SK-N-SH (cell line): ENCODE measurements at regions not wholly inside any gene's neighbourhood (a gene's known extent, or its start where the extent isn't known, plus 50 kb on each side); places are given as distances from the start of the nearest gene placed in this dataset.

Source experiments
- CTCF ChIA-PET: fragments of 300-600, 350-600 bp; formaldehyde crosslinking; extraction: SDS; loops from one replicate; lab custom pipeline; 2021; lab: Yijun Ruan, JAX
- POLR2A ChIA-PET: fragments of 350-600 bp; sonication (Branson Sonifier 250); formaldehyde crosslinking; extraction: SDS; loops from one replicate; lab custom pipeline; 2020; ENCODE audit warnings: antibody characterized with exemption, inconsistent platforms; lab: Yijun Ruan, JAX
- DNase-seq: peaks from one replicate; pipeline ENCODE4 v3.0.0; 2012
- H2AFZ ChIP-seq: fragments of 200-600 bp; sonication (generic); 2 replicates; pipeline ENCODE4 v1.8.1; 2016; ENCODE audit warnings: antibody characterized with exemption, mild to moderate bottlenecking, low read depth
- H3F3A ChIP-seq: fragments of 200-600 bp; sonication (generic); replicated peaks from 2 replicates; pipeline ENCODE3; 2016; ENCODE audit warnings: antibody characterized with exemption, mild to moderate bottlenecking; ENCODE audit not compliant: insufficient read depth
- H3K27ac ChIP-seq, 2 experiments: fragments of 200-500 bp in 1 of 2; fragments of 200-600 bp in 1 of 2; sonication (Bioruptor generic) in 1 of 2; sonication (generic), shearing (Covaris generic) in 1 of 2; 2 replicates each; pipeline versions ENCODE4 v1.5.1 to v1.6.1; 2014 to 2016; ENCODE audit warnings: low read depth in 2 of 2, inconsistent platforms in 1 of 2, low read length in 1 of 2, mild to moderate bottlenecking in 1 of 2, mixed read lengths in 1 of 2
- H3K27me3 ChIP-seq: fragments of 200-600 bp; sonication (generic), shearing (Covaris generic); 2 replicates; pipeline ENCODE4 v1.6.1; 2016; ENCODE audit warnings: mixed run types; ENCODE audit not compliant: insufficient read depth
- H3K36me3 ChIP-seq, 2 experiments: fragments of 200-500 bp in 1 of 2; fragments of 200-600 bp in 1 of 2; sonication (Bioruptor generic) in 1 of 2; sonication (generic) in 1 of 2; replicated peaks in 1 of 2; 2 replicates each; pipeline versions ENCODE3 to v1.5.1; 2014 to 2016; ENCODE audit warnings: low read length in 1 of 2, mild to moderate bottlenecking in 1 of 2; ENCODE audit not compliant: insufficient read depth in 2 of 2, control insufficient read depth in 1 of 2
- H3K4me1 ChIP-seq, 2 experiments: fragments of 200-500 bp in 1 of 2; fragments of 200-600 bp in 1 of 2; sonication (Bioruptor generic) in 1 of 2; sonication (generic), shearing (Covaris generic) in 1 of 2; 2 replicates each; pipeline versions ENCODE4 v1.5.1 to v1.6.1; 2014 to 2016; ENCODE audit warnings: low read depth in 1 of 2, low read length in 1 of 2, mixed run types in 1 of 2; ENCODE audit not compliant: insufficient read depth in 2 of 2, control insufficient read depth in 1 of 2
- H3K4me2 ChIP-seq: fragments of 200-600 bp; sonication (generic), shearing (Covaris generic); 2 replicates; pipeline ENCODE4 v1.6.1; 2017; ENCODE audit warnings: mixed run types
- H3K4me3 ChIP-seq, 2 experiments: fragments of 200-500 bp in 1 of 2; fragments of 200-600 bp in 1 of 2; sonication (Bioruptor generic) in 1 of 2; sonication (generic), shearing (Covaris generic) in 1 of 2; 2 replicates each; pipeline versions ENCODE4 v1.5.1 to v1.8.1; 2014 to 2016; ENCODE audit warnings: low read depth in 2 of 2, inconsistent platforms in 1 of 2, low read length in 1 of 2, mild to moderate bottlenecking in 1 of 2, mixed read lengths in 1 of 2, moderate library complexity in 1 of 2
- H3K79me2 ChIP-seq: fragments of 200-600 bp; sonication (generic); 2 replicates; pipeline ENCODE4 v1.8.1; 2017; ENCODE audit warnings: mild to moderate bottlenecking; ENCODE audit not compliant: insufficient read depth
- H3K9ac ChIP-seq: fragments of 200-600 bp; sonication (generic); 2 replicates; pipeline ENCODE4 v1.6.1; 2017; ENCODE audit warnings: mixed run types
- H3K9me2 ChIP-seq: fragments of 200-600 bp; sonication (generic); 2 replicates; pipeline ENCODE4 v1.6.1; 2017; ENCODE audit warnings: mixed run types
- H3K9me3 ChIP-seq: fragments of 200-600 bp; sonication (generic); 2 replicates; pipeline ENCODE4 v1.6.1; 2017; ENCODE audit warnings: mixed run types, mild to moderate bottlenecking, moderate library complexity
- H4K20me1 ChIP-seq: fragments of 200-600 bp; sonication (generic); 2 replicates; pipeline ENCODE4 v1.6.1; 2017; ENCODE audit warnings: mild to moderate bottlenecking, mixed run types; ENCODE audit not compliant: insufficient read depth
- ELF1 ChIP-seq: IDR thresholded peaks from 2 replicates; pipeline ENCODE4 v1.4.0; 2012
- FOXJ3 ChIP-seq: sonication (generic); formaldehyde crosslinking; IDR thresholded peaks from 2 replicates; pipeline ENCODE4 v1.5.1; 2020; ENCODE audit warnings: mild to moderate bottlenecking, missing genetic modification reagents
- FOXM1 ChIP-seq: IDR thresholded peaks from 2 replicates; pipeline ENCODE4 v1.4.0; 2012; ENCODE audit warnings: low read depth, mild to moderate bottlenecking
- GATA2 ChIP-seq: sonication (generic); formaldehyde crosslinking; IDR thresholded peaks from 2 replicates; pipeline ENCODE4 v1.5.0; 2020; ENCODE audit warnings: mild to moderate bottlenecking, missing genetic modification reagents
- JUND ChIP-seq: IDR thresholded peaks from 2 replicates; pipeline ENCODE4 v1.4.0; 2012
- MEF2A ChIP-seq: IDR thresholded peaks from 2 replicates; pipeline ENCODE4 v1.4.0; 2012; ENCODE audit warnings: low read depth, borderline replicate concordance
- MXI1 ChIP-seq: IDR thresholded peaks from 2 replicates; pipeline ENCODE4 v1.6.1; 2012; ENCODE audit warnings: mild to moderate bottlenecking, low read depth, low read length, improper control_type of control experiment
- NFIC ChIP-seq: IDR thresholded peaks from 2 replicates; pipeline ENCODE4 v1.4.0; 2012; ENCODE audit warnings: borderline replicate concordance
- RAD21 ChIP-seq: IDR thresholded peaks from 2 replicates; pipeline ENCODE4 v1.6.1; 2012; ENCODE audit warnings: mild to moderate bottlenecking, low read length
- RXRA ChIP-seq: IDR thresholded peaks from 2 replicates; pipeline ENCODE4 v1.4.0; 2012; ENCODE audit warnings: low read depth, mild to moderate bottlenecking, borderline replicate concordance
- SMC3 ChIP-seq: IDR thresholded peaks from 2 replicates; pipeline ENCODE4 v1.6.1; 2012; ENCODE audit warnings: low read depth, low read length, improper control_type of control experiment
- TEAD4 ChIP-seq: IDR thresholded peaks from 2 replicates; pipeline ENCODE4 v1.4.0; 2012; ENCODE audit warnings: mild to moderate bottlenecking, borderline replicate concordance; ENCODE audit not compliant: insufficient read depth
- WGBS: methylation state at CpG from one replicate; pipeline ENCODE4 v1.1.6; 2017; ENCODE audit warnings: low lambda C conversion rate; 5-methylcytosine and 5-hydroxymethylcytosine counted together
- TF ChIP-seq, protein P1 (sequence below): IDR thresholded peaks from 2 replicates; pipeline ENCODE4 v1.6.1; 2012; ENCODE audit warnings: mild to moderate bottlenecking, low read depth, low read length, moderate library complexity
- TF ChIP-seq, protein P2 (sequence below): fragments of 150-350 bp; IDR thresholded peaks from 2 replicates; pipeline ENCODE4 v1.6.1; 2017; ENCODE audit warnings: antibody characterized with exemption, low read length, low read depth, borderline replicate concordance
- TF ChIP-seq, protein P3 (sequence below): IDR thresholded peaks from 2 replicates; pipeline ENCODE4; 2012
- TF ChIP-seq, protein P4 (sequence below): fragments of 200-600 bp; sonication (generic); IDR thresholded peaks from 2 replicates; pipeline ENCODE4 v1.6.1; 2017; ENCODE audit warnings: antibody characterized with exemption, mild to moderate bottlenecking, moderate library complexity

DNA sequence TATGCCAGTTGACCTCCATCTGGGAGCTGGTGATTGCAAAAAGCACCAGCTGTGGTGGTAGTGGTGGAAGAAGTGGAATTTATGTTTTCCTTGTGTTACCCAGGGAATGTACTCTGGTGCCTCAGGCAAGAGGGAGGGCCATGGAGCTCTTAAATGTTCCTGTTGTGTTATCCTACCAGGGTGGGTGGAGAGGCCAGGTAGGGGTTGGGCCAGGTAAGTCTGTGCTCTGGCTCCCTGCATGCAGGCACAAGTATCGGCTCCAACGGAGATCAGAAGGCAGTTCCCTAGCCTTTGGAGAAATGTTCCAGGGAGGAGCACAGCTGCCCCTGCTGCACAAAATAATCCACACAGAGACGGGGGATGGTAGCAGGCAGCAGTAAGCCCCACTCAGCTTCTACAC, 419.3 kb upstream of the EYS start:
- H3K79me2 ChIP-seq: no peaks in the 10 kb centered on the region
- 17% methylated on average over 1 of the region's 3 CpGs for WGBS
- no peak for DNase-seq
- no peaks in the 10 kb centered on the region for H3K27me3 ChIP-seq
- H3K27ac ChIP-seq: no peak overlapping the region
- H3K4me1 ChIP-seq: no peaks in the 10 kb centered on the region
- H2AFZ ChIP-seq: no peak overlapping the region
- no peak overlapping the region for H3K4me2 ChIP-seq
- H3K9ac ChIP-seq: no peak overlapping the region
- ChIA-PET CTCF (no interaction called here), POLR2A (no interaction called here)
- H3K9me2 ChIP-seq: no peaks in the 10 kb centered on the region
- H3F3A ChIP-seq: no peaks in the 10 kb centered on the region
- H3K36me3 ChIP-seq: no peaks in the 10 kb centered on the region
- no peaks in the 10 kb centered on the region for H3K9me3 ChIP-seq
- no peaks in the 10 kb centered on the region for H4K20me1 ChIP-seq
- H3K4me3 ChIP-seq: no peak overlapping the region
- TF ChIP-seq MXI1: no peak
- TF ChIP-seq RXRA: no peak
- TF ChIP-seq GATA2: no peak
- no peak for TF ChIP-seq FOXJ3
- TF ChIP-seq ELF1: no peak
- no peak for TF ChIP-seq SMC3
- TF ChIP-seq NFIC: no peak
- TF ChIP-seq, protein P1, sequence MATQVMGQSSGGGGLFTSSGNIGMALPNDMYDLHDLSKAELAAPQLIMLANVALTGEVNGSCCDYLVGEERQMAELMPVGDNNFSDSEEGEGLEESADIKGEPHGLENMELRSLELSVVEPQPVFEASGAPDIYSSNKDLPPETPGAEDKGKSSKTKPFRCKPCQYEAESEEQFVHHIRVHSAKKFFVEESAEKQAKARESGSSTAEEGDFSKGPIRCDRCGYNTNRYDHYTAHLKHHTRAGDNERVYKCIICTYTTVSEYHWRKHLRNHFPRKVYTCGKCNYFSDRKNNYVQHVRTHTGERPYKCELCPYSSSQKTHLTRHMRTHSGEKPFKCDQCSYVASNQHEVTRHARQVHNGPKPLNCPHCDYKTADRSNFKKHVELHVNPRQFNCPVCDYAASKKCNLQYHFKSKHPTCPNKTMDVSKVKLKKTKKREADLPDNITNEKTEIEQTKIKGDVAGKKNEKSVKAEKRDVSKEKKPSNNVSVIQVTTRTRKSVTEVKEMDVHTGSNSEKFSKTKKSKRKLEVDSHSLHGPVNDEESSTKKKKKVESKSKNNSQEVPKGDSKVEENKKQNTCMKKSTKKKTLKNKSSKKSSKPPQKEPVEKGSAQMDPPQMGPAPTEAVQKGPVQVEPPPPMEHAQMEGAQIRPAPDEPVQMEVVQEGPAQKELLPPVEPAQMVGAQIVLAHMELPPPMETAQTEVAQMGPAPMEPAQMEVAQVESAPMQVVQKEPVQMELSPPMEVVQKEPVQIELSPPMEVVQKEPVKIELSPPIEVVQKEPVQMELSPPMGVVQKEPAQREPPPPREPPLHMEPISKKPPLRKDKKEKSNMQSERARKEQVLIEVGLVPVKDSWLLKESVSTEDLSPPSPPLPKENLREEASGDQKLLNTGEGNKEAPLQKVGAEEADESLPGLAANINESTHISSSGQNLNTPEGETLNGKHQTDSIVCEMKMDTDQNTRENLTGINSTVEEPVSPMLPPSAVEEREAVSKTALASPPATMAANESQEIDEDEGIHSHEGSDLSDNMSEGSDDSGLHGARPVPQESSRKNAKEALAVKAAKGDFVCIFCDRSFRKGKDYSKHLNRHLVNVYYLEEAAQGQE: no peak
- no peak for TF ChIP-seq FOXM1
- no peak for TF ChIP-seq JUND
- TF ChIP-seq, protein P2, sequence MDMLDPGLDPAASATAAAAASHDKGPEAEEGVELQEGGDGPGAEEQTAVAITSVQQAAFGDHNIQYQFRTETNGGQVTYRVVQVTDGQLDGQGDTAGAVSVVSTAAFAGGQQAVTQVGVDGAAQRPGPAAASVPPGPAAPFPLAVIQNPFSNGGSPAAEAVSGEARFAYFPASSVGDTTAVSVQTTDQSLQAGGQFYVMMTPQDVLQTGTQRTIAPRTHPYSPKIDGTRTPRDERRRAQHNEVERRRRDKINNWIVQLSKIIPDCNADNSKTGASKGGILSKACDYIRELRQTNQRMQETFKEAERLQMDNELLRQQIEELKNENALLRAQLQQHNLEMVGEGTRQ: no peak
- no peak for TF ChIP-seq RAD21
- TF ChIP-seq, protein P3, sequence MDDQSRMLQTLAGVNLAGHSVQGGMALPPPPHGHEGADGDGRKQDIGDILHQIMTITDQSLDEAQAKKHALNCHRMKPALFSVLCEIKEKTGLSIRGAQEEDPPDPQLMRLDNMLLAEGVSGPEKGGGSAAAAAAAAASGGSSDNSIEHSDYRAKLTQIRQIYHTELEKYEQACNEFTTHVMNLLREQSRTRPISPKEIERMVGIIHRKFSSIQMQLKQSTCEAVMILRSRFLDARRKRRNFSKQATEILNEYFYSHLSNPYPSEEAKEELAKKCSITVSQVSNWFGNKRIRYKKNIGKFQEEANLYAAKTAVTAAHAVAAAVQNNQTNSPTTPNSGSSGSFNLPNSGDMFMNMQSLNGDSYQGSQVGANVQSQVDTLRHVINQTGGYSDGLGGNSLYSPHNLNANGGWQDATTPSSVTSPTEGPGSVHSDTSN: no peak

DNA sequence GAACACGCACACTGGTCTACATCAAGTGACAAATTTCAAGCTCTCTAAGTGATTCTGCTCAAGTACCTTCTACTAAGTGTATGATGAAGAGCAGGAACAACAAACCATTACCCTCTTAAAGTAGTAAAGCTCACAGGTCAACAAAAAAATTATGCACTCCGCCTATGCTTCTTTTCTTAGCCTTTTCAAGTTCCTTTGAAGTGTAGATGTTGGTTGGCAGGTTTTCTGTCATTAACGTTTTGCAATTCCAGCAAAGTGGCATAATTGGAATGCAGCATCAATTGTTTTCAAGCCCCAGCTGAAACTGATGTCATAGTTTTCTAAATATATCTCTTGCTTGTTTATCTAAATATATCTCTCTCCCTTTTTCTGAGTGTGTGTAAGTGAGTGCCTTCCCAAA, 396.9 kb upstream of the EYS start:
- WGBS: 17% methylated on average over 3 of the region's 3 CpGs
- no peak overlapping the region for H3K9ac ChIP-seq
- H2AFZ ChIP-seq: no peak overlapping the region
- H3K4me2 ChIP-seq: no peak overlapping the region
- H4K20me1 ChIP-seq: no peaks in the 10 kb centered on the region
- H3K9me3 ChIP-seq: no peaks in the 10 kb centered on the region
- no peaks in the 10 kb centered on the region for H3K36me3 ChIP-seq
- POLR2A ChIA-PET: no interaction called here
- H3K4me1 ChIP-seq: no peaks in the 10 kb centered on the region
- H3K79me2 ChIP-seq: no peaks in the 10 kb centered on the region
- CTCF ChIA-PET: no interaction called here
- TF ChIP-seq SMC3 (no peak), NFIC (no peak), TEAD4 (no peak), MEF2A (no peak), FOXM1 (no peak), FOXJ3 (no peak), RAD21 (no peak)
- TF ChIP-seq, protein P4, sequence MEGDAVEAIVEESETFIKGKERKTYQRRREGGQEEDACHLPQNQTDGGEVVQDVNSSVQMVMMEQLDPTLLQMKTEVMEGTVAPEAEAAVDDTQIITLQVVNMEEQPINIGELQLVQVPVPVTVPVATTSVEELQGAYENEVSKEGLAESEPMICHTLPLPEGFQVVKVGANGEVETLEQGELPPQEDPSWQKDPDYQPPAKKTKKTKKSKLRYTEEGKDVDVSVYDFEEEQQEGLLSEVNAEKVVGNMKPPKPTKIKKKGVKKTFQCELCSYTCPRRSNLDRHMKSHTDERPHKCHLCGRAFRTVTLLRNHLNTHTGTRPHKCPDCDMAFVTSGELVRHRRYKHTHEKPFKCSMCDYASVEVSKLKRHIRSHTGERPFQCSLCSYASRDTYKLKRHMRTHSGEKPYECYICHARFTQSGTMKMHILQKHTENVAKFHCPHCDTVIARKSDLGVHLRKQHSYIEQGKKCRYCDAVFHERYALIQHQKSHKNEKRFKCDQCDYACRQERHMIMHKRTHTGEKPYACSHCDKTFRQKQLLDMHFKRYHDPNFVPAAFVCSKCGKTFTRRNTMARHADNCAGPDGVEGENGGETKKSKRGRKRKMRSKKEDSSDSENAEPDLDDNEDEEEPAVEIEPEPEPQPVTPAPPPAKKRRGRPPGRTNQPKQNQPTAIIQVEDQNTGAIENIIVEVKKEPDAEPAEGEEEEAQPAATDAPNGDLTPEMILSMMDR: no peak
- H3K27me3 ChIP-seq: no peaks in the 10 kb centered on the region
- no peaks in the 10 kb centered on the region for H3K9me2 ChIP-seq
- DNase-seq: no peak
- no peak overlapping the region for H3K4me3 ChIP-seq
- no peak overlapping the region for H3K27ac ChIP-seq
- H3F3A ChIP-seq: no peaks in the 10 kb centered on the region
